NB4 (cell line): ENCODE measurements at regions not wholly inside any gene's neighbourhood (a gene's known extent, or its start where the extent isn't known, plus 50 kb on each side); places are given as distances from the start of the nearest gene placed in this dataset.
A peak's percentile ranks its signal among the peaks of the same experiment; 100 is the strongest.

Experiments
- DNase-seq: peaks from one replicate; pipeline ENCODE4 v3.0.0; 2010; ENCODE audit warnings: low read depth
- H3K4me3 ChIP-seq: one replicate; pipeline ENCODE4 v1.5.1; 2011; ENCODE audit warnings: mild to moderate bottlenecking, low read depth, low read length, moderate library complexity
- MYC ChIP-seq: IDR thresholded peaks from 2 replicates; pipeline ENCODE4 v1.6.1; 2011; ENCODE audit warnings: low read depth, low read length
- POLR2A ChIP-seq: IDR thresholded peaks from 2 replicates; pipeline ENCODE4 v1.6.1; 2011; ENCODE audit warnings: mild to moderate bottlenecking; ENCODE audit not compliant: insufficient read length; ENCODE audit errors: extremely low read depth
- TF ChIP-seq, protein P1 (sequence below): IDR thresholded peaks from one replicate; pipeline ENCODE4 v1.5.1; 2012; ENCODE audit warnings: low read depth, low read length
- TF ChIP-seq, protein P2 (sequence below): IDR thresholded peaks from 2 replicates; pipeline ENCODE4 v1.6.1; 2011; ENCODE audit warnings: low read depth, low read length

DNA sequence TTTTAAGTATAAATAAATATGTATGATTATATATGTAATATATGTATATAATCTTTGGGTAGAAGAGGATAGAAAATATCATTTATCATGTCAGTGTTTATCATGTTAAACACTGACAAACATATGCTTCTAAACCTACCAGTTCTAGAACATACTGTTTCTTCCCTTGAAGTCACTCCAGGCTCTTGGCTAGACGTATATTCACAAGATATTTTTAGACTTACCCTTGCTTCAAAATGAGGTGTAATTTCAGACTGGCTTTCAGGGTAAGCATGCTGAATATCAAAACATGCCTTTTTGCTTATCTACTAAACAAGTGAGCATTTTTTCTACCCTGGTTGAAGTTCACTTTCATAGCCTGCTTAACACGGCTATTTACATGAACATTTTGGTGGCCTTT is 642.4 kb upstream of the PKDCC start:
- TF ChIP-seq MYC (no peak), POLR2A (no peak)
- TF ChIP-seq, protein P1, sequence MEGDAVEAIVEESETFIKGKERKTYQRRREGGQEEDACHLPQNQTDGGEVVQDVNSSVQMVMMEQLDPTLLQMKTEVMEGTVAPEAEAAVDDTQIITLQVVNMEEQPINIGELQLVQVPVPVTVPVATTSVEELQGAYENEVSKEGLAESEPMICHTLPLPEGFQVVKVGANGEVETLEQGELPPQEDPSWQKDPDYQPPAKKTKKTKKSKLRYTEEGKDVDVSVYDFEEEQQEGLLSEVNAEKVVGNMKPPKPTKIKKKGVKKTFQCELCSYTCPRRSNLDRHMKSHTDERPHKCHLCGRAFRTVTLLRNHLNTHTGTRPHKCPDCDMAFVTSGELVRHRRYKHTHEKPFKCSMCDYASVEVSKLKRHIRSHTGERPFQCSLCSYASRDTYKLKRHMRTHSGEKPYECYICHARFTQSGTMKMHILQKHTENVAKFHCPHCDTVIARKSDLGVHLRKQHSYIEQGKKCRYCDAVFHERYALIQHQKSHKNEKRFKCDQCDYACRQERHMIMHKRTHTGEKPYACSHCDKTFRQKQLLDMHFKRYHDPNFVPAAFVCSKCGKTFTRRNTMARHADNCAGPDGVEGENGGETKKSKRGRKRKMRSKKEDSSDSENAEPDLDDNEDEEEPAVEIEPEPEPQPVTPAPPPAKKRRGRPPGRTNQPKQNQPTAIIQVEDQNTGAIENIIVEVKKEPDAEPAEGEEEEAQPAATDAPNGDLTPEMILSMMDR, result no peak
- TF ChIP-seq, protein P2, sequence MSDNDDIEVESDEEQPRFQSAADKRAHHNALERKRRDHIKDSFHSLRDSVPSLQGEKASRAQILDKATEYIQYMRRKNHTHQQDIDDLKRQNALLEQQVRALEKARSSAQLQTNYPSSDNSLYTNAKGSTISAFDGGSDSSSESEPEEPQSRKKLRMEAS, result no peak
- H3K4me3 ChIP-seq, result no peak overlapping the region
- DNase-seq, result no peak

DNA sequence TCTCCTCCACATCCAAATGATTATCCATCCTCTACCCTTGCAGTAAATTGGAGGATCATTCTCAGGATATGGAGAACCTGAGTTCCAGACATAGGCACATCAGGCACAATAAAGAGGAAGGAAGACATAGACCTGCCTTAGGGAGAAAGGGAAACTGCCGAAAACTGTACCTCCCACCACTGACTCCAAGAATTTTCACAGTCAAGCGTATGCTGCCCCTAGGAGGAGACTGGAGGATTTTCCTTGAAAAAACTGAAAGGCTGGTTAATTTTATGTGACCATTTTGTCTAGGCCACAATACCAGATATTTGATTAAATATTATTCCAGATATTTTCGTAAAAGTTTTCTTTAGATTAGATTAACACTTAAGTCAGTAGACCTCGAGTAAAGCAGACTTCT is 638.5 kb upstream of the PKDCC start:
- TF ChIP-seq, protein P1, result no peak
- TF ChIP-seq POLR2A (no peak), MYC (no peak)
- TF ChIP-seq, protein P2, result no peak
- no peak for DNase-seq
- H3K4me3 ChIP-seq, result no peak overlapping the region

DNA sequence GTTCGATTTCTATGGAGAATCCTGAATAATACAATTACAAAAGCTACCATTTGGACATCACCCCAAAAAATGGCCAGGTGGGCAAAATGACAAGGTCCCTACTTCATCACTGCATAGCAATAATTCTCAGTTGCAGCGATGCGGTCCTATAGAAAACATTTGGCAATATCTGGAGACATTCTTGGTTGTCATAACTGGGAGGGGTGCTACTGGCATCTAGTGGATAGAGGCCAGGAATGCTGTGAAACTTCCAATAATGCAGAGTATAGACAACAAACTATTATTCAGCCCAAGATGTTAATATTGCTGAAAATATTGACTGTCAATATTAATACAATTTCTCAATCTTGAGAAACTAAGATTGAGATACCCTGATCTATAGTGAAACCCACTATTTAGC is 637.8 kb upstream of the PKDCC start:
- TF ChIP-seq, protein P1, result no peak
- TF ChIP-seq POLR2A, result no peak
- TF ChIP-seq MYC, result no peak
- TF ChIP-seq, protein P2, result no peak
- DNase-seq, result no peak
- no peak overlapping the region for H3K4me3 ChIP-seq

DNA sequence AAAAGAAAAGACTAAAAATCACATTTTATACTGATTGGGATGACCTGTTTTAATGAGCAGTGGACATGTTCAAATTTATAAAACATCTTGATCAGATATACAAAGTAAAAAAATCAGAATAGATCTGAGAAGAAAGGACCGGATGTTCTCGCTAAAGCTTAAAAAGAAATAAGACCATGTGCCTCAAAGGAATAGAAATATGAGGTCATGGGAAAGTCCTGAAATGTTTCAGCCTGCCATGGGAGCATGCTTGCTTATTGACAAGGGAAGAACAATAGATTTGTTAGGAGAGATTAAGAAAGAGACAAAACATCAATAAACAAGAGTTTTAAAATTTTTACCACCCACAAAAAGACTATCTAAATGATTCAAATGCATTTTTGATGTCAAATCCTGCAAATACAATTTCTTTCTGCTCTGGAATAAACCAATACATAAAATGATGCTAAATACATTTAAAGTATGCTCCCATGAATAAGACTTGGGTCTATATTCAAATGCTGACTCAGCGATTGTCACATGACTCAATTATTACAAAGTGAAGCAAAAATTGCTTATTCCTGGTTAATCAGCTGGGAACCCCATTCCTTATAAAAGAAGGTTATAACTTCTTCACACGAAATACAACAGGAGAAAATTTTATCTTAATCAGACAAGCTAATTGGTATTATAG is 633.9 kb upstream of the PKDCC start:
- DNase-seq, result no peak
- H3K4me3 ChIP-seq, result no peak overlapping the region
- no peak for TF ChIP-seq POLR2A
- TF ChIP-seq, protein P1, result no peak
- TF ChIP-seq, protein P2, result no peak
- TF ChIP-seq MYC, result no peak

DNA sequence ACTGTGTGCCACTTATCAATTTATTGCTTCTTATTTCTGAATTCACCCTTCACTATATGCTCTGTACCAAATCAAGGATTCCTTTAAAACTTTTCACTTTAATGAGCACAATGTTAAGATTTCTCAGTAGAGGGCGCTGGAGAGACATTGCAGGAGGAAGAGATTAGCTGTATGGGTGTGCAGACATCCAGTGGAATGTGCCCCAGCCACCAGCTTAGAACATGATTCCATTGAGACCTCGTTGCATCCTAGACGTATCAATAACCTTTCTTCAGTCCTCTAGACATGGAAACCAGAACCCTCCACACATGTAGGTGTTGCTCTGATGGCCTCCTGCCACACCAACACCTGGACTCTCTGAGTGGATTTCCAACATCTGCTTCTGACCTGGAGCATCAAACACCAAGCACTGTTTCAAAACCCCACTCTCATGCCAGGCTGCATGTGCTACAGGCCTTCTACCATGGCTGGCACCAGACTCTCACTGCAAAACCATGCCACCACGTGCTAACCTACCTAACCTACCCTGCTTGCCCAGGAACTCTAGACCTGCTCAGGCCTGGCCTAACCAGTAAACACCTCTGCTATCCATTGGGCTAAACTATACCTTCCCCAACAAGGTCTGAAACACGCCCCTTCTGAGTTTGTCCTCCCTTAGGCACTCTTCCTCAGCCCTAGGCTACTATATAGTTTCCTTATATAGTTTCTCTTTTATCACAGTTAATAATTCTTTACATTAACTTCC is 633.2 kb upstream of the PKDCC start:
- H3K4me3 ChIP-seq, result no peak overlapping the region
- DNase-seq, result peak; percentile 59
- TF ChIP-seq MYC (no peak), POLR2A (no peak)
- TF ChIP-seq, protein P2, result no peak
- TF ChIP-seq, protein P1, result peak; percentile 62
